Fibroblast of villous mesenchyme (primary cell): ENCODE measurements at regions not wholly inside any gene's neighbourhood (a gene's known extent, or its start where the extent isn't known, plus 50 kb on each side); places are given as distances from the start of the nearest gene placed in this dataset.

ENCODE experiments used
- DNase-seq: peaks from one replicate; pipeline ENCODE4 v3.0.0-alpha.2; 2010; ENCODE audit warnings: low read depth
- H3K4me3 ChIP-seq: 2 replicates; pipeline ENCODE4 v1.5.1; 2011; ENCODE audit warnings: low read depth, mild to moderate bottlenecking, low read length
- CTCF ChIP-seq: IDR thresholded peaks from 2 replicates; pipeline ENCODE4 v1.5.1; 2012; ENCODE audit warnings: low read depth, mild to moderate bottlenecking, low read length; ENCODE audit not compliant: insufficient read depth

- no peak overlapping the region for H3K4me3 ChIP-seq
- no peak for DNase-seq
- TF ChIP-seq CTCF, result no peak
These were observed 940.0 kb downstream of the BRD1 start for GRCh38 chr22:48887394-48888332.

- no peak for TF ChIP-seq CTCF
- DNase-seq, result no peak
- no peak overlapping the region for H3K4me3 ChIP-seq
These were observed 940.9 kb downstream of the BRD1 start for GRCh38 chr22:48886604-48887393.

- TF ChIP-seq CTCF, result no peak
- H3K4me3 ChIP-seq, result no peak overlapping the region
- no peak for DNase-seq
These were observed 941.8 kb downstream of the BRD1 start for GRCh38 chr22:48885919-48886305.

GRCh38 chr22:48885271-48885918 is 942.3 kb downstream of the BRD1 start:
- DNase-seq, result no peak

GRCh38 chr22:48884786-48885185 is 942.9 kb downstream of the BRD1 start:
- no peak for DNase-seq
- no peak overlapping the region for H3K4me3 ChIP-seq
- TF ChIP-seq CTCF, result no peak

More at GRCh38 chr22:48885271-48885918, 942.3 kb downstream of the BRD1 start:
- H3K4me3 ChIP-seq, result no peak overlapping the region
- TF ChIP-seq CTCF, result no peak

- no peak overlapping the region for H3K4me3 ChIP-seq
- DNase-seq, result no peak
- no peak for TF ChIP-seq CTCF
These were observed 943.3 kb downstream of the BRD1 start for GRCh38 chr22:48884324-48884723.
